Panc1 (cell line): ENCODE measurements at regions not wholly inside any gene's neighbourhood (a gene's known extent, or its start where the extent isn't known, plus 50 kb on each side); places are given as distances from the start of the nearest gene placed in this dataset.

ENCODE experiments used
- ATAC-seq: fragments of 200-7000 bp; cut with Tn5 transposase; 2 replicates; pipeline ENCODE4 v1.9.1; 2020; ENCODE audit warnings: mild to moderate bottlenecking, moderate library complexity
- BruUV-seq: library from RNA; stranded (reverse); fragments of 400-500 nt; replicated peaks from 2 replicates; lab custom pipeline; 2021; lab: Mats Ljungman, UMichigan
- CTCF ChIA-PET: fragments of 300-600 bp; sonication (Branson Sonifier 250); formaldehyde crosslinking; loops from one replicate; lab custom pipeline; 2022; ENCODE audit warnings: antibody characterized with exemption; lab: Charles Lee
- POLR2A ChIA-PET: fragments of 300-600 bp; sonication (Branson Sonifier 250); formaldehyde crosslinking; loops from one replicate; lab custom pipeline; 2022; ENCODE audit warnings: antibody characterized with exemption; lab: Charles Lee
- DNase-seq: peaks from one replicate; pipeline ENCODE4 v3.0.0-alpha.2; 2010; ENCODE audit warnings: low read depth, low spot score
- H3K27ac ChIP-seq: 2 replicates; pipeline ENCODE4 v1.5.1; 2011; ENCODE audit warnings: mild to moderate bottlenecking, low read length, inconsistent platforms
- H3K27me3 ChIP-seq: fragments of 200-500 bp; sonication (Bioruptor generic); 2 replicates; pipeline ENCODE4 v1.6.0; 2014; ENCODE audit warnings: low read length, inconsistent platforms; ENCODE audit not compliant: control insufficient read depth, insufficient read depth
- H3K36me3 ChIP-seq: fragments of 200-500 bp; sonication (Bioruptor generic); 2 replicates; pipeline ENCODE4 v1.5.1; 2014; ENCODE audit warnings: inconsistent platforms, mild to moderate bottlenecking, low read length, moderate library complexity; ENCODE audit not compliant: control insufficient read depth, insufficient read depth
- H3K4me1 ChIP-seq: 2 replicates; pipeline ENCODE4 v1.5.1; 2011; ENCODE audit warnings: inconsistent platforms, mild to moderate bottlenecking, low read length, moderate library complexity; ENCODE audit not compliant: control insufficient read depth, insufficient read depth
- H3K4me3 ChIP-seq, 2 experiments: 2 replicates each; pipeline ENCODE4 v1.5.1; 2011 to 2012; ENCODE audit warnings: low read depth in 2 of 2, low read length in 2 of 2, mild to moderate bottlenecking in 2 of 2, inconsistent platforms in 1 of 2, moderate library complexity in 1 of 2
- H3K9me3 ChIP-seq: fragments of 200-500 bp; sonication (Bioruptor generic); 2 replicates; pipeline ENCODE4 v1.5.1; 2014; ENCODE audit warnings: low read depth, mild to moderate bottlenecking, inconsistent platforms, low read length, moderate library complexity; ENCODE audit not compliant: control insufficient read depth, insufficient read depth
- CTCF ChIP-seq: fragments of 450-650 bp; IDR thresholded peaks from 2 replicates; pipeline ENCODE4 v1.5.1; 2017; ENCODE audit warnings: mild to moderate bottlenecking
- POLR2AphosphoS5 ChIP-seq: IDR thresholded peaks from 2 replicates; pipeline ENCODE4 v1.6.1; 2012; ENCODE audit warnings: mild to moderate bottlenecking, low read depth, low read length, moderate library complexity
- REST ChIP-seq, 2 experiments: IDR thresholded peaks; 2 replicates each; pipeline ENCODE4 v1.6.1; 2011 to 2012; ENCODE audit warnings: low read depth in 2 of 2, control low read depth in 1 of 2, low read length in 1 of 2, mild to moderate bottlenecking in 1 of 2, moderate library complexity in 1 of 2; ENCODE audit not compliant: insufficient read depth in 1 of 2
- SIN3A ChIP-seq: IDR thresholded peaks from 2 replicates; pipeline ENCODE4 v1.6.1; 2012; ENCODE audit warnings: low read depth, mild to moderate bottlenecking, low read length, moderate library complexity, borderline replicate concordance; ENCODE audit not compliant: insufficient read depth
- TCF7L2 ChIP-seq: IDR thresholded peaks from 2 replicates; pipeline ENCODE4 v1.6.1; 2011; ENCODE audit warnings: mild to moderate bottlenecking, low read depth, low read length, inconsistent platforms
- in situ Hi-C: cut with HindIII; loops from 2 replicates; pipeline ENCODE4 v1.10.0; 2016; ENCODE audit warnings: low sequenced_read_pairs, low pct_unique_long_range_greater_than_20kb
- intact Hi-C: fragments of 100-400 bp; cut with micrococcal nuclease; formaldehyde crosslinking; loops from one replicate; pipeline ENCODE4 v1.10.0; 2022; ENCODE audit not compliant: unreplicated experiment

- no peak overlapping the region for H3K4me3 ChIP-seq
- no peak overlapping the region for H3K27ac ChIP-seq
- ATAC-seq (no peak), DNase-seq (no peak)
- intact Hi-C loops = no loop called here
- no peak for TF ChIP-seq TCF7L2
- no peak for TF ChIP-seq SIN3A
- TF ChIP-seq REST (IDR thresholded peaks at IDR 0.05; ENCODE audit: insufficient read depth in 1 of 2, low read depth in 2 of 2, low read length in 1 of 2) = no peak
- TF ChIP-seq POLR2AphosphoS5 = no peak
- TF ChIP-seq CTCF = no peak
- no peaks in the 10 kb centered on the region for H3K36me3 ChIP-seq
- H3K4me1 ChIP-seq = no peaks in the 10 kb centered on the region
- CTCF ChIA-PET = no interaction called here
- no peaks in the 10 kb centered on the region for H3K9me3 ChIP-seq
- no peaks in the 10 kb centered on the region for H3K27me3 ChIP-seq
- in situ Hi-C loops = no loop called here
- POLR2A ChIA-PET = no interaction called here
- BruUV-seq = no TSS peak
Observed at GRCh38 chr9:86601697-86602096, 247.5 kb upstream of the TUT7 start.

- Histone ChIP-seq H3K27me3 (no peaks in the 10 kb centered on the region), H3K4me1 (no peaks in the 10 kb centered on the region), H3K27ac (no peak overlapping the region), H3K36me3 (no peaks in the 10 kb centered on the region), H3K9me3 (no peaks in the 10 kb centered on the region), H3K4me3 (no peak overlapping the region)
- intact Hi-C loops (no loop called here), in situ Hi-C loops (no loop called here)
- ChIA-PET CTCF (no interaction called here), POLR2A (no interaction called here)
- no peak for TF ChIP-seq REST (IDR thresholded peaks at IDR 0.05; ENCODE audit: insufficient read depth in 1 of 2, low read depth in 2 of 2, low read length in 1 of 2)
- no peak for TF ChIP-seq CTCF
- TF ChIP-seq SIN3A = no peak
- no peak for TF ChIP-seq TCF7L2
- TF ChIP-seq POLR2AphosphoS5 = no peak
- DNase-seq (no peak), ATAC-seq (no peak)
- BruUV-seq = no TSS peak
Observed at GRCh38 chr9:86600977-86601376, 246.8 kb upstream of the TUT7 start.
